22Rv1 (cell line): ENCODE measurements at regions not wholly inside any gene's neighbourhood (a gene's known extent, or its start where the extent isn't known, plus 50 kb on each side); places are given as distances from the start of the nearest gene placed in this dataset.

Experiments used
- CTCF ChIP-seq: fragments of 450-650 bp; IDR thresholded peaks from 2 replicates; pipeline ENCODE4 v1.5.1; 2017; ENCODE audit warnings: mild to moderate bottlenecking
- ZFX ChIP-seq: fragments of 450-650 bp; IDR thresholded peaks from 2 replicates; pipeline ENCODE4 v1.6.1; 2017; ENCODE audit warnings: antibody characterized with exemption, borderline replicate concordance

- TF ChIP-seq CTCF (no peak), ZFX (no peak)
Measured at GRCh38 chr3:6770397-6770690, 90.6 kb upstream of the GRM7 start.
